GM12878 (cell line): ENCODE measurements at regions not wholly inside any gene's neighbourhood (a gene's known extent, or its start where the extent isn't known, plus 50 kb on each side); places are given as distances from the start of the nearest gene placed in this dataset.

Experiments used
- ATAC-seq: fragments of 200-7000 bp; cut with Tn5 transposase; 3 replicates; pipeline ENCODE4 v1.9.1; 2020; ENCODE audit warnings: mild to moderate bottlenecking, moderate library complexity
- BruUV-seq: library from RNA; stranded (reverse); fragments of 400-500 nt; replicated peaks from 2 replicates; lab custom pipeline; 2021; lab: Mats Ljungman, UMichigan
- CTCF ChIA-PET: fragments of 300-600 bp; sonication (Branson Sonifier 250); formaldehyde crosslinking; extraction: SDS; loops from one replicate; lab custom pipeline; 2021; ENCODE audit warnings: inconsistent platforms; lab: Yijun Ruan, JAX
- POLR2A ChIA-PET: fragments of 350-600 bp; formaldehyde crosslinking; extraction: SDS; loops from one replicate; lab custom pipeline; 2021; ENCODE audit warnings: inconsistent platforms; lab: Charles Lee
- RAD21 ChIA-PET: fragments of 300-600 bp; sonication (Branson Sonifier 250); formaldehyde crosslinking; loops from one replicate; lab custom pipeline; 2023; ENCODE audit warnings: antibody characterized with exemption; ENCODE audit not compliant: unreplicated experiment; lab: Charles Lee
- SMC1A ChIA-PET: fragments of 300-600 bp; sonication (Branson Sonifier 250); formaldehyde crosslinking; loops from one replicate; lab custom pipeline; 2023; ENCODE audit not compliant: unreplicated experiment, uncharacterized antibody; lab: Charles Lee
- DNase-seq: peaks from one replicate; pipeline ENCODE4 v3.0.0-alpha.2; 2011; ENCODE audit warnings: low read depth, low spot score
- FAIRE-seq: peaks from 3 replicates; lab custom pipeline; 2011; peaks lifted over from hg19 to GRCh38; lab: Jason Lieb, UNC
- H2AFZ ChIP-seq: 2 replicates; pipeline ENCODE4 v1.6.0; 2011; ENCODE audit warnings: low read depth, low read length, control low read depth; ENCODE audit not compliant: control insufficient read depth
- H3K27ac ChIP-seq: 2 replicates; pipeline ENCODE4 v1.5.1; 2011; ENCODE audit warnings: control low read depth; ENCODE audit not compliant: control insufficient read depth, insufficient read depth
- H3K27me3 ChIP-seq, 2 experiments: replicated peaks in 1 of 2; 2 replicates each; pipeline versions ENCODE4 v1.6.0 to v1.6.1; 2011; ENCODE audit warnings: low read length in 1 of 2; ENCODE audit not compliant: control insufficient read depth in 2 of 2, insufficient read depth in 2 of 2
- H3K36me3 ChIP-seq, 2 experiments: 2 replicates each; pipeline ENCODE4 v1.5.1; 2011; ENCODE audit warnings: low read length in 1 of 2; ENCODE audit not compliant: control insufficient read depth in 2 of 2, insufficient read depth in 2 of 2
- H3K4me1 ChIP-seq: 2 replicates; pipeline ENCODE4 v1.6.1; 2011; ENCODE audit warnings: mild to moderate bottlenecking, low read length, moderate library complexity, mixed read lengths; ENCODE audit not compliant: control insufficient read depth, insufficient read depth
- H3K4me2 ChIP-seq: 2 replicates; pipeline ENCODE4 v1.6.0; 2011; ENCODE audit warnings: control low read depth; ENCODE audit not compliant: control insufficient read depth, insufficient read depth
- H3K4me3 ChIP-seq: fragments of 200-600 bp; sonication (generic); 2 replicates; pipeline ENCODE4 v1.5.1; 2016
- H3K79me2 ChIP-seq: 2 replicates; pipeline ENCODE4 v1.6.0; 2011; ENCODE audit warnings: low read length; ENCODE audit not compliant: control insufficient read depth, insufficient read depth
- H3K9ac ChIP-seq: 2 replicates; pipeline ENCODE4 v1.8.0; 2011; ENCODE audit warnings: low read length, control low read depth, mixed read lengths; ENCODE audit not compliant: control insufficient read depth, insufficient read depth
- H3K9me3 ChIP-seq: replicated peaks from 3 replicates; pipeline ENCODE4 v1.5.1; 2011; ENCODE audit warnings: mild to moderate bottlenecking, low read length; ENCODE audit not compliant: control insufficient read depth, insufficient read depth
- H4K20me1 ChIP-seq: 2 replicates; pipeline ENCODE4 v1.6.0; 2011; ENCODE audit not compliant: control insufficient read depth, insufficient read depth
- CBX3 ChIP-seq: fragments of 200-600 bp; sonication (generic); IDR thresholded peaks from 2 replicates; pipeline ENCODE4 v1.6.1; 2016; ENCODE audit warnings: low read depth, borderline replicate concordance
- JUND ChIP-seq: IDR thresholded peaks from 2 replicates; pipeline ENCODE4 v1.6.1; 2012; ENCODE audit warnings: low read depth, mild to moderate bottlenecking, low read length, improper control_type of control experiment, moderate library complexity
- MLLT1 ChIP-seq: fragments of 450-650 bp; IDR thresholded peaks from 2 replicates; pipeline ENCODE4 v1.6.1; 2016; ENCODE audit warnings: mild to moderate bottlenecking
- MTA2 ChIP-seq: fragments of 450-650 bp; IDR thresholded peaks from 2 replicates; pipeline ENCODE4 v1.6.1; 2016; ENCODE audit warnings: low read depth, mild to moderate bottlenecking, moderate library complexity
- SMAD5 ChIP-seq: IDR thresholded peaks from 2 replicates; pipeline ENCODE4 v1.6.1; 2016; ENCODE audit warnings: antibody characterized with exemption, low read depth
- SREBF1 ChIP-seq: IDR thresholded peaks from 2 replicates; pipeline ENCODE4 v1.6.1; 2012; ENCODE audit warnings: mild to moderate bottlenecking, low read length
- TCF3 ChIP-seq: IDR thresholded peaks from 2 replicates; pipeline ENCODE4 v1.6.1; 2012; ENCODE audit warnings: low read depth, mild to moderate bottlenecking, low read length, borderline replicate concordance; ENCODE audit not compliant: insufficient read depth
- USF1 ChIP-seq: IDR thresholded peaks from 2 replicates; pipeline ENCODE4 v1.6.1; 2011; ENCODE audit warnings: borderline replicate concordance, low read depth, mild to moderate bottlenecking, moderate library complexity, mixed read lengths, low read length; ENCODE audit not compliant: insufficient read depth; ENCODE audit errors: extremely low read length
- YY1 ChIP-seq: IDR thresholded peaks from 2 replicates; pipeline ENCODE4 v1.6.1; 2011; ENCODE audit warnings: low read depth, mild to moderate bottlenecking, low read length
- ZNF687 ChIP-seq: fragments of 450-650 bp; IDR thresholded peaks from 2 replicates; pipeline ENCODE4 v1.6.1; 2017; ENCODE audit warnings: mild to moderate bottlenecking, moderate library complexity
- WGBS: methylation state at CpG from one replicate; pipeline ENCODE4 v1.1.6; 2016; ENCODE audit warnings: low lambda C conversion rate; ENCODE audit not compliant: insufficient replicate concordance, insufficient coverage; ENCODE audit errors: missing lambda C conversion rate; 5-methylcytosine and 5-hydroxymethylcytosine counted together
- in situ Hi-C: fragments of 300-500 bp; cut with MboI; formaldehyde crosslinking; loops from 9 replicates; pipeline ENCODE4 v1.14.3; 2018; ENCODE audit warnings: mixed read lengths
- intact Hi-C: fragments of 100-400 bp; cut with micrococcal nuclease; formaldehyde crosslinking; loops from one replicate; pipeline ENCODE4 v1.14.2; 2022; ENCODE audit not compliant: unreplicated experiment

GRCh38 chr2:211133766-211134165 is 577.4 kb downstream of the CPS1 start (continued):
- TF ChIP-seq ZNF687 = no peak
- no peak for TF ChIP-seq JUND
- TF ChIP-seq MTA2 = no peak
- no peak for TF ChIP-seq USF1
- no peak for TF ChIP-seq YY1
- no peak for TF ChIP-seq SREBF1

GRCh38 chr2:211138551-211138950 is 582.2 kb downstream of the CPS1 start:
- no peak for FAIRE-seq
- intact Hi-C loops = no loop called here
- Histone ChIP-seq H3K4me2 (no peak overlapping the region), H3K79me2 (no peaks in the 10 kb centered on the region), H2AFZ (no peak overlapping the region), H4K20me1 (no peaks in the 10 kb centered on the region), H3K9ac (no peak overlapping the region), H3K4me3 (no peak overlapping the region), H3K4me1 (no peaks in the 10 kb centered on the region), H3K27ac (no peak overlapping the region), H3K9me3 (no peaks in the 10 kb centered on the region), H3K27me3 (no peaks in the 10 kb centered on the region), H3K36me3 (no peaks in the 10 kb centered on the region)
- RAD21 ChIA-PET = no interaction called here
- 42% methylated on average over 5 of the region's 5 CpGs for WGBS
- TF ChIP-seq CBX3 = no peak
- TF ChIP-seq TCF3 = no peak
- TF ChIP-seq SMAD5 = no peak
- TF ChIP-seq MLLT1 = no peak
- SMC1A ChIA-PET = no interaction called here
- in situ Hi-C loops = no loop called here
- DNase-seq = no peak
- CTCF ChIA-PET = interaction anchor here (0.7 kb wide), 1 partner anchor 168 kb away, joined by 3 read pairs; no protein-coding TSS in a partner anchor
- BruUV-seq = no TSS peak
- POLR2A ChIA-PET = no interaction called here
- no peak for ATAC-seq
